ENCODE measurements at regions not wholly inside any gene's neighbourhood (a gene's known extent, or its start where the extent isn't known, plus 50 kb on each side); places are given as distances from the start of the nearest gene placed in this dataset.
A peak's percentile ranks its signal among the peaks of the same experiment; 100 is the strongest.

DNA sequence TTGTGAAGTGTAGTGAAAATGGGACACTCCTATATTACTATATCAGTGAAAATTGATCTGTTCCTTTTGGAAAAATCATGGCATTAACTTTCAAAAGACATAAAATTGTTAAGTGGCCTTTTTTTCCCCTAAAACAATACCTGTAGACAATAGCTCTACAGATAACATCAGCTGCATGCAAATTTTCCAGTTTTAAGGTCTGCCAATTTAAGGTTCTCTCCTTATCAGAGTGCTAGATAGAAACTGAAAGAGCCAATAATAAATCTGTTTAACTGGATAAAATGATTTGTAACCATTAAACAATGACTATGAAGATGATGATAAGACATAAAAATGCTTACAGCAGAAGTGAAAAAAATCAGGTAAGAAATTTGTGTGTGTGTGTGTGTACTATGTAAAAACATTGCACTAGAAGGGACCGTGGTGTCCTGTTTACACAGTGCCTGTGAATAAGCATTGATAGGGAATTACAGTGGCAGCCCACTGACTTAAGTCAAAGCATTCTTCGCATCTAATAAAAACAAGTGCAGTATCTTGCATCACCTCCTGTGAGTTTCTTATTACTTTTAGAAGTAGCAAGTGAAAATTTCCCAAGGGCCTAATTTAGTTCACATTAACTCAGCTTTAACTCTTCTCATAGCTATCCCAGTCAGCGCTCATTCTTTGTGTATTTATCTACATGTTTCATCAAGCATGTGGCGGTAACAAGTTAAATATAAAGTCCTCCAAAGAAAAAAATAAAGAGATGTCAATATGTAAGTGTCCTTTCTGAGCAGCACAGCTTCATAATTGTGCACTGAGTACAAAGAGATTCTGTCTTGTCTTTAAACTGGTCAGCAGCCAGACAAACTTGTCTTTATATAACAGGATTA lies 261.9 kb downstream of the ARL4A start:
- no peak for DNase-seq

DNA sequence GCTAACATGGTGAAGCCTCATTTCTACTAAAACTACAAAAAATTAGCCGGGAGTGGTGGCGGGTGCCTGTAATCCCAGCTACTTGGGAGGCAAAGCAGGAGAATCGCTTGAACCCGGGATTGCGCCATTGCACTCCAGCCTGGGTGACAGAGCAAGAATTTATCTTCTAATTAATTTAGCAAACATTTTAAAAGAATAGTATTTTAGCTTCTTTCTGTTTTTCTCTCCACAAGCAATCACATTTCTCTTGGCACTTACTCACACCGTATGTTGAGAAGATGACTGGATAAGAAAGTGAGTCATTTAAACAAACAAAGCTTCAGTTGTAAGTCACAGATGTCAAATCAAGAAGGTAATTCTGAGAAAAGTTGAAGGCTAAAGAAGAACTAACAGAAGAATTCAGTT lies 264.0 kb downstream of the ARL4A start:
- no peak for DNase-seq

DNA sequence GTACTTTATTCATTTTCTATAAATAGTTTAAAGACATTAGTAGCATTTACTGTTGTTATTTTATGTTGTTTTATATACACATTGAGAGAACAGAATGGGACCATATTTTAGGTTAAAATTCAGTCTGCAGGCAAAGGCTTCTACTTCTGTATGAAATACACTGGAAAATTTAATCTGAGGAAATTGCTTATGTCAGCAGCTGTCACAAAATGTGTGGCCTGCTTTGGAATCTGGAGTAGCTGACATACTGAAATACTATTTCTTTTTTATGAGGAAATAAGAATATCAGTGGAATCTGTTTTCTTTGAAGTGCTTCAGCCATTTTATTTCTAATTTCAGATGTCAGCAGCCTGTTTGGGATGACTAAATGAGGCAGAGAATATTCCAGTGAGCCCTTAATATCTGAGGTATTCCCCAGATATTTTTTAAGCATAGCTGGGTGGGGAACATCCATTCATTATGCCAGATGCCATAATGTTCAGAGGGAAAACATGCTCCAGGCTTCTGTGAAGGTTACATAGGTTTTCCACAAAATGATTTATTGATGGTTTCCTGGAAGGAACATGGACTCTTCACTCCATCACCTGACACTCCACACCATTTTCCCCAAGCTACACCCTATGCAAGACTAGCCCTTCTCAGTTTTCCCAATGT lies 267.1 kb downstream of the ARL4A start:
- no peak for DNase-seq

DNA sequence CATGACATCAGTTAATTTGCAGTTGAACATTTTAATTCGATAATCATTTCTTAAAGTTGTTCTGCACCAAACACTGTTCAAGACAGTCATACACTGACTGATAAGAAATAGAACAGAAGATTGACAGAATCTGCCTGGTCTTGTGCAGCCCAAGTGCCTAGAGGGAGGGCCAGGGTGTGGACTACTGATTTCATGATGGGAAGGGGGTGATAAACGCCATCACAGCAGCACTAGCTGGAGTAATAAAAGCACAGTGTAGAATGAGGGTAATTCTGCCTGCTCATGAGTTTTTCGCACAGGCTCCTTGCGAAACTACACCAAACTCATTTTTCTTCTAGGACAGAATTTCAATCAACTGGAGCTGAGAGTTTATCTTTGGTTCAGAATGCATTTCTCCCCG lies 270.1 kb downstream of the ARL4A start:
- DNase-seq: no peak

- DNase-seq: no peak
Measured at GRCh38 chr7:12961910-12962480, 274.6 kb downstream of the ARL4A start.

DNA sequence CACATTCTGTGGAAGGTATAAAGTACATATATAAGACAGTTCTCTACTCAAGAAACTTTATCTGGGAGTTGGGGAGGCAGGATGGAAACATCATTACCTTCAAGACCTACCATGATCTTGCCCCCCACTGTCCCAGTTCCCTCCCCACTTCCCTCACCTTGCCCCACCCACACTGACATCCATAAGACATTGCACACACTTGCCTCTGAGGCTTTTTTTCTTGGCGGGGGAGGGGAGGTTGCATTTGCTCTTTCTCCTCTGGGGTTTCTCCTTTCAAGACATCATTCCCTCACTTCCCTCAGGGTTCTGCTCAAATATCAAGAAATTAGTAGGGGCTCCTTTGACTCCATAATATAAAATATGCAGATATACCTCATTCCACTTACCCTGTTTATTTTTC lies 276.0 kb downstream of the ARL4A start:
- no peak for DNase-seq

DNA sequence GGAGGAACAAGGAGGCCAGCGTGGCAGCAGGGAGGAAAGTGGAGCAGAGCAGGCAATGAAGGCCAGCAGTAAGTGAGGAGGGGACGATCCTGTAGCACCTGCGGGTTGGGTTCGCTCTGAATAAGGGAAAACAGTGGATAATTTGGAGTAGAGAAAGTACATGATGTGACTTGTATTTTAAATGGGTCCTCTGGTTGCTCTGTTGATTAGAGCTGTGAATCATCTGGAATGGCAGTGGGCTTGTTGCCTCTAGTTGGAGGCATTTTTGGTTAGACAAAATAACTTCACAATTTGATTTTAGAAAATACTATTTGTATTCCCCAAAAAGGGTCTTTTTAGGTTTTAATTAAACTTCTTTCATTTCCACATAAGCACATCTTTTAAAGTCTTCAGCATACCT lies 277.4 kb downstream of the ARL4A start:
- DNase-seq: no peak

GRCh38 chr7:12965767-12966166 lies 278.3 kb downstream of the ARL4A start:
- DNase-seq: peak in 1 of 2 experiments; percentile 16

DNA sequence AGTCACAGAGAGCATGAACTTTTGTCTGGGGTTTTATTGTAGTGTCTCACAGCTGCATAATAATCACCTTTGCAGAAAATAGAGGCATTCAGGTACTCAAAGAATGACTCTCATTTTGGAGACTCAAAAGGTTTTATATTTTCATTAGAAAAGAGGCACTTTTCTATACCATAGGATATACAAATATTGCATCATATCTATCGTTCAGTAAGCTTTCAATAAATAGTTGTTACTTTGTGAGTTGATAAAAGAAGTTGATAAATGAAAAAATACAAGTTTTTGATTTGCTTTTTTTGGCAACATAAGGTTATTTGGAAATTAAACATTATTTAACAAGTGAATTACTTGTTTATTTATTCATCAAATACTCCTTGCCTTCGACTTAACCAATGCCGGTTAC lies 279.9 kb downstream of the ARL4A start:
- no peak for DNase-seq

DNA sequence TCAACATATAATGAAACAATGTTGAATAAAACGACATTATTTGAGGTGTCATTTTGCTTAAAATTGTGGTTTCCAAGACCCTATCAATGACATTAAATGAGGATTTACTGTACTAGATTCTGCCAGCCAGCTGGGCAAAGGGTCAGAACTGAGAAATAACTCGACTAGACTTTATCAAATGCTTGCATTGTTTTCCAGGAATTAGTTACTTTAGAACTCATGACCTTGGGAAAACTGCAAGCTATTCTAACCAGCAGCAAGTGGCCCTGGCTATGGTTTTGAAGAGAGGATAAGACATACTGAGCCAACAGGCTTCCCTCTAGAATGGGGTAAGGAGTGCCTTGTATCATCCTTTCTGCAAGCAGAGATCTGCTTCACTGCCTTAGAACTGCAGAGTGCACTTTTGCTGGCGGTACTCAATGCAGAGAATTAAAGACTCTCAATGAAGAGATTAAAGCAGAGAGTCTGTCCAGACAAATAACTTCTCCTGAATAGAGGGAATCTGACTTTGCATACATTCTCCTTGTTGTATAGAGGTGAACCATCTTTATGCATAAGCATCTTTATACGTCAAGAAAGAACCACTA lies 281.5 kb downstream of the ARL4A start:
- no peak for DNase-seq

- DNase-seq: no peak
Measured at GRCh38 chr7:12970626-12971025, 283.2 kb downstream of the ARL4A start.

- no peak for DNase-seq
Measured at GRCh38 chr7:12974451-12975166, 287.2 kb downstream of the ARL4A start.

- no peak for DNase-seq
Measured at GRCh38 chr7:12975412-12975811, 288.0 kb downstream of the ARL4A start.

DNA sequence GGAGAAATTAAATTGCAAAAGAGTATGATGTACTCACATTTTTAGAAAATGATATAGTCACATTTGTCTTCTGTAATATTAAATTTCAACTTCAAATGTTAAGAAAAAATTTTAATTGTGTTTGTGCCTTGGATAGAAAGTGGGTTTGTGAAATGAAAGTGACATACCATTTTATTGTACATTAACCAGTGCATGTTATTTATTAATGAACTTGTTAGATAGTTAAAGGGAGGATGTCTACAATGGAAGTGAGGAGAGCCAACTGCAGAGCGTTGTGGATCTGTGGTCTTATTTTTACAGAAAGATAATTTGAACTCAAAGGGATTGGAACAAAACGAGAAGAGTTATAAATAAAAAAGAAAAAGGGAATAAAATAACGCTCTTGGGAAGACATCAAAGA lies 291.7 kb downstream of the ARL4A start:
- DNase-seq: no peak

- no peak for DNase-seq
Measured at GRCh38 chr7:12982178-12982577, 294.7 kb downstream of the ARL4A start.

- DNase-seq: no peak
Measured at GRCh38 chr7:12984117-12984516, 296.7 kb downstream of the ARL4A start.

DNA sequence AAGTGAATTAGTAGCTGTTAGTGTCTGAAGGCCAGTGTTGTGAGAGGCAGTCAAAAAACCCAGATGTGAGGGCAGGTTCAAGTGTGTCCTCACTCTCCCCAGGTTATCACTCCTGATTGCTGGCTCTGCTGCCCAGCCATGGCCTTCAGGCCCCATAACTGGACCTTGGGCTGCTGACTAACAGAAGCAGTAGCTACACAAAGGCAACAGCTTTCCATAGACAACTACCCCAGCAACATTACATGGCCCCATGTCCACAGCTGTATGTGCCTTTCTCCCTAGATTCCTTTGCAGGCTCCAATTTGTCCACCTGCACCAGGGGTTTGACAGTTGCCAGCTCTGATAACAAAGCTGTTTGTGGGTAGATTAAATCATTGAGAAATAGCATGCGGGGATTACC lies 297.8 kb downstream of the ARL4A start:
- no peak for DNase-seq

DNA sequence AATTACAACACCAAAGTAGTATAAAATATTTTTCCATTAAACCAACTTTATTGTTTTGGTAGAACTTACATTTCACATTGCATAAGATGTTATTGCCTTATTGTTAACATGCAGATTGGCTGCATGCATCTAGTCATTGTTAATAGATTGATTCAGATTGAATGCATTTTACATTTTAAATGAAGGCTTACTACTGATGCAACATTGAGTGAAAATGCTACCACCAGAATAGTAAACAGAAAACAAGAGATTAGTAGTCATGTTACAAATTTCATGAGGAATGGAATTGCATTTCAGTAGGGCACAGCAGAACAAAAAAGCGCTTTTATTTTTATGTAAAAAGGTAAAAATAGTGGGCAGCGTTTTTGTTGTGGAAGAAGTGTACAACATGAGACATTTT lies 298.3 kb downstream of the ARL4A start:
- DNase-seq: no peak

GRCh38 chr7:12987238-12987637 lies 299.8 kb downstream of the ARL4A start:
- no peak for DNase-seq

- DNase-seq: peak in 1 of 2 experiments; percentile 4
Measured at GRCh38 chr7:12990440-12990839, 303.0 kb downstream of the ARL4A start.

DNA sequence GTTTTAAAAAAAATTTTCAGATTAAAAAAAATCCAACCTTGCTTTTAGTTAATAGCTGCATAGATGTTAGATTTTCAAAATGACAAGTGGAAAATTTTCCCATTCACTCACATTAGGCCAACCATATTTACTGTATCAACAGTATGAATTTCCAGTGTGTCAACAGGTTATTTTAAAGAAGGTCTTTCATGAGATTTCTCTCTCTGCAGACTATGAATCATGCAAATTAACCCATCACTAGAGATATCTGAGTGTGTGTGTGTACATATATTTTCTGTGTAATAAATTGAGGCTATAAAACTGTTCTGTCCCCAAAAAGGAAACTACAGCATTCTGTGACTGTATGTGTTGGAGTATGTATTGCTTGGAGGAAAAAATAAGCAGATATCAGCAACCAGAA lies 305.6 kb downstream of the ARL4A start:
- DNase-seq: no peak

DNA sequence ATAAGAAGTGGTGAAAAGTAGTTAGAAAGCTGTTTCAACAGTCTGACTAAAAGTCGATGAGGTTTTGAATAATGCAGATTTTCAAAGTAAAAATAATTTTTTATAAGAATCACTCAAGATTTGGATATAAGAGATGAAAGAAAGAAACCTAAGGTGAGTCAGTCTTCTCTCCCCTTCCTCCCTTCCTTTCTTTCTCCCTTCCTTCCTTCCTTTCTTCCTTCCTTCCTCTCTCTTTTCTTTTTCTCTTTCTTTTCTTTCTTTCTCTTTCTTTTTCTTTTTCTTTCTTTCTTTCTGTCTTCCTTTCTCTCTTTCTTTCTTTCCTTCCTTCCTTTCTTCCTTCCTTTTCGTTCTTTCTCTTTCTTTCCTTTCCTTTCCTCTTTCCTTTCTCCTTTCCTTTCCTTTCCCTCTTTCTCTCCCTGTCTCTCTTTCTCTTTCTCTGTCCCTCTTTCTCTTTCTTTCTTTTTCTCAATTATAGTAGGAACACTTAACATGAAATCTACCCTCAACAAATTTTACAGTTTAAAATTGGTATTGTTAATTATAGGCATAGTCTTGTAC lies 308.6 kb downstream of the ARL4A start:
- DNase-seq: no peak

GRCh38 chr7:13007331-13007730 lies 319.9 kb downstream of the ARL4A start:
- DNase-seq: no peak
